HEK293 (cell line): ENCODE measurements at regions not wholly inside any gene's neighbourhood (a gene's known extent, or its start where the extent isn't known, plus 50 kb on each side); places are given as distances from the start of the nearest gene placed in this dataset.

Experiments
- CTCF ChIA-PET: fragments of 350-600 bp; formaldehyde crosslinking; extraction: SDS; loops from one replicate; lab custom pipeline; 2021; ENCODE audit warnings: antibody characterized with exemption; lab: Yijun Ruan, JAX
- POLR2A ChIA-PET: fragments of 300-600 bp; formaldehyde crosslinking; extraction: SDS; loops from one replicate; lab custom pipeline; 2020; ENCODE audit warnings: antibody characterized with exemption, inconsistent platforms; lab: Yijun Ruan, JAX
- H3K27ac ChIP-seq: fragments of 200-500 bp; sonication (Bioruptor generic); 2 replicates; pipeline ENCODE4 v1.5.1; 2014; ENCODE audit warnings: low read depth, low read length, control low read depth, inconsistent platforms; ENCODE audit errors: extremely low read depth
- H3K36me3 ChIP-seq, 2 experiments: fragments of 200-500 bp in 1 of 2; sonication (Bioruptor generic) in 1 of 2; 1 replicate in 1 of 2; 2 replicates in 1 of 2; pipeline ENCODE4 v1.5.1; 2014 to 2017; ENCODE audit warnings: inconsistent platforms in 2 of 2, low read length in 2 of 2; ENCODE audit not compliant: control insufficient read depth in 2 of 2, insufficient read depth in 1 of 2
- H3K4me1 ChIP-seq: fragments of 200-500 bp; sonication (Bioruptor generic); 2 replicates; pipeline ENCODE4 v1.5.1; 2014; ENCODE audit warnings: mild to moderate bottlenecking, low read length, inconsistent platforms; ENCODE audit not compliant: control insufficient read depth, insufficient read depth
- H3K4me3 ChIP-seq: 2 replicates; pipeline ENCODE4 v1.5.1; 2011; ENCODE audit warnings: low read depth, mild to moderate bottlenecking, control low read depth, low read length, moderate library complexity
- H3K9me3 ChIP-seq: fragments of 200-500 bp; sonication (Bioruptor generic); 2 replicates; pipeline ENCODE4 v1.5.1; 2014; ENCODE audit warnings: low read depth, low read length, inconsistent platforms; ENCODE audit not compliant: control insufficient read depth, insufficient read depth
- GLI4 ChIP-seq: fragments of 450-650 bp; formaldehyde crosslinking; IDR thresholded peaks from 2 replicates; pipeline ENCODE4 v1.5.1; 2016; ENCODE audit warnings: missing biosample characterization, missing genetic modification characterization
- PRDM1 ChIP-seq: fragments of 450-650 bp; formaldehyde crosslinking; IDR thresholded peaks from 2 replicates; pipeline ENCODE4; 2016; ENCODE audit warnings: missing biosample characterization, missing genetic modification characterization
- SP2 ChIP-seq: fragments of 450-650 bp; formaldehyde crosslinking; IDR thresholded peaks from 2 replicates; pipeline ENCODE4 v1.5.1; 2016; ENCODE audit warnings: missing biosample characterization, missing genetic modification characterization
- SP7 ChIP-seq: fragments of 450-650 bp; formaldehyde crosslinking; IDR thresholded peaks from 2 replicates; pipeline ENCODE4 v1.5.1; 2016; ENCODE audit warnings: missing biosample characterization, missing genetic modification characterization
- ZBTB17 ChIP-seq: fragments of 450-650 bp; formaldehyde crosslinking; IDR thresholded peaks from 2 replicates; pipeline ENCODE4 v1.5.1; 2016; ENCODE audit warnings: missing biosample characterization, missing genetic modification characterization
- ZFHX2 ChIP-seq: fragments of 450-650 bp; formaldehyde crosslinking; conservative IDR thresholded peaks from 2 replicates; pipeline ENCODE4 v1.5.1; 2016; ENCODE audit warnings: missing biosample characterization, missing genetic modification characterization
- ZFP3 ChIP-seq: fragments of 450-650 bp; formaldehyde crosslinking; IDR thresholded peaks from 2 replicates; pipeline ENCODE4 v1.5.1; 2016; ENCODE audit warnings: low read depth, missing biosample characterization, missing genetic modification characterization
- ZNF140 ChIP-seq: fragments of 450-650 bp; formaldehyde crosslinking; IDR thresholded peaks from 2 replicates; pipeline ENCODE4 v1.5.1; 2016; ENCODE audit warnings: missing biosample characterization, missing genetic modification characterization
- ZNF146 ChIP-seq: fragments of 450-650 bp; formaldehyde crosslinking; IDR thresholded peaks from 2 replicates; pipeline ENCODE4 v1.5.1; 2016; ENCODE audit warnings: missing biosample characterization, missing genetic modification characterization
- ZNF169 ChIP-seq: fragments of 450-650 bp; formaldehyde crosslinking; IDR thresholded peaks from 2 replicates; pipeline ENCODE4 v1.5.1; 2016; ENCODE audit warnings: missing biosample characterization, missing genetic modification characterization
- ZNF174 ChIP-seq: fragments of 450-650 bp; formaldehyde crosslinking; IDR thresholded peaks from 2 replicates; pipeline ENCODE4 v1.5.0; 2017; ENCODE audit warnings: missing biosample characterization, mild to moderate bottlenecking, missing genetic modification characterization
- ZNF2 ChIP-seq: fragments of 450-650 bp; formaldehyde crosslinking; IDR thresholded peaks from 2 replicates; pipeline ENCODE4 v1.5.1; 2016; ENCODE audit warnings: missing biosample characterization, missing genetic modification characterization
- ZNF335 ChIP-seq: fragments of 450-650 bp; formaldehyde crosslinking; conservative IDR thresholded peaks from 2 replicates; pipeline ENCODE4 v1.5.1; 2016; ENCODE audit warnings: missing biosample characterization, missing genetic modification characterization
- ZNF391 ChIP-seq: fragments of 450-650 bp; formaldehyde crosslinking; IDR thresholded peaks from 2 replicates; pipeline ENCODE4 v1.5.1; 2016; ENCODE audit warnings: low read depth, missing biosample characterization, missing genetic modification characterization, borderline replicate concordance
- ZNF426 ChIP-seq: fragments of 450-650 bp; formaldehyde crosslinking; IDR thresholded peaks from 2 replicates; pipeline ENCODE4 v1.5.1; 2017; ENCODE audit warnings: missing biosample characterization, missing genetic modification characterization, mild to moderate bottlenecking, inconsistent platforms, moderate library complexity
- ZNF501 ChIP-seq: fragments of 450-650 bp; formaldehyde crosslinking; IDR thresholded peaks from 2 replicates; pipeline ENCODE4 v1.5.1; 2016; ENCODE audit warnings: missing biosample characterization, missing genetic modification characterization
- ZNF555 ChIP-seq: fragments of 450-650 bp; formaldehyde crosslinking; conservative IDR thresholded peaks from 2 replicates; pipeline ENCODE4 v1.5.1; 2017; ENCODE audit warnings: missing biosample characterization, mild to moderate bottlenecking, missing genetic modification characterization, inconsistent platforms
- ZNF596 ChIP-seq: fragments of 450-650 bp; IDR thresholded peaks from 2 replicates; pipeline ENCODE4 v1.5.0; 2018; ENCODE audit warnings: missing biosample characterization, mild to moderate bottlenecking, missing genetic modification characterization, moderate library complexity
- ZNF610 ChIP-seq: fragments of 450-650 bp; formaldehyde crosslinking; IDR thresholded peaks from 2 replicates; pipeline ENCODE4 v1.5.1; 2016; ENCODE audit warnings: missing biosample characterization, missing genetic modification characterization, borderline replicate concordance
- ZNF670 ChIP-seq: fragments of 450-650 bp; formaldehyde crosslinking; IDR thresholded peaks from 2 replicates; pipeline ENCODE4 v1.5.1; 2016; ENCODE audit warnings: missing biosample characterization, missing genetic modification characterization, low read depth
- ZNF777 ChIP-seq: fragments of 450-650 bp; formaldehyde crosslinking; IDR thresholded peaks from 2 replicates; pipeline ENCODE4 v1.5.1; 2017; ENCODE audit warnings: missing biosample characterization, missing genetic modification characterization, borderline replicate concordance
- TF ChIP-seq, protein P1 (sequence below): fragments of 450-650 bp; IDR thresholded peaks from 2 replicates; pipeline ENCODE4 v1.5.1; 2018; ENCODE audit warnings: missing biosample characterization, mild to moderate bottlenecking, missing genetic modification characterization
- TF ChIP-seq, protein P2 (sequence below): fragments of 450-650 bp; formaldehyde crosslinking; IDR thresholded peaks from 2 replicates; pipeline ENCODE4 v1.5.1; 2017; ENCODE audit warnings: missing biosample characterization, missing genetic modification characterization
- TF ChIP-seq, protein P3 (sequence below): fragments of 450-650 bp; formaldehyde crosslinking; IDR thresholded peaks from 2 replicates; pipeline ENCODE4 v1.5.1; 2017; ENCODE audit warnings: missing biosample characterization, missing genetic modification characterization
- TF ChIP-seq, protein P4 (sequence below): fragments of 450-650 bp; formaldehyde crosslinking; IDR thresholded peaks from 2 replicates; pipeline ENCODE4 v1.5.0; 2017; ENCODE audit warnings: missing biosample characterization, missing genetic modification characterization, borderline replicate concordance

DNA sequence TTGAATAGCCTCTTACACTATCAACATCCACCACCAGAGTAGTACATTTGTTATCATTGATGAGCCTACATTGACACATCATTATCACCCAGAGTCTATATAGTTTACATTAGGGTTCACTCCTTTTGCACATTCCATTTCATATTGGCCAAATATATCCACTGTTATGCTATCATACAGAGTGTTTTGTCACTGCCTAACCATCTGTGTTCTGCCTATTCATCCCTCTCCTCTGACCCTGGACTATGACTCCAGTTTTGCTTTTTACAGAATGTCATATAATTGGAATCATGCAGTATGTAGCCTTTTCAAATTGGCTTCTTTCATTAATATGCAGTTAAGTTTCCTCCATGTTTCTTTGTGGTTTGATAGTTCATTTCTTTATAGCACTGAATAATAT lies 904.7 kb downstream of the TLE1 start:
- H3K9me3 ChIP-seq, result no peaks in the 10 kb centered on the region
- no peak for TF ChIP-seq ZNF426 (tag by site-specific recombination)
- TF ChIP-seq, all 188 proteins: peak for 0
- H3K4me1 ChIP-seq, result no peaks in the 10 kb centered on the region
- ChIA-PET CTCF (no interaction called here), POLR2A (no interaction called here)
- H3K36me3 ChIP-seq, result no peaks in the 10 kb centered on the region
- H3K27ac ChIP-seq, result no peak overlapping the region
- H3K4me3 ChIP-seq, result no peak overlapping the region

DNA sequence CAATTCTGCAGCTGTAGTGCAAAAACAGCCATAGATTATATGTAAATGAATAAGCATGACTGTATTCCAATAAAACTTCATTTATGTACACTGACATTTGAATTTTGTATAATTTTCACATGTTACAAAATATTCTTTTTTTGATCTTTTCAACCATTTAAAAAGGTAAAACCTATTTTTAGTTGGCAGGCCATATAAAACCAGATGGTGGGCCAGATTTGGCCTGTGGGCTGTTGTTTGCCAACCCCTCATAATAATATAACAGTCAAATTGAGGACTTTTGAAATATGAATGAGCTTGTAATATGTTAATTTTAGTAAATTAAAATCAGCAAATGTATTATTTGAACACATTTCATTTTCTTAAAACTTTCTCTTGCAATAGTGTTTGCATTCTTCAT lies 913.4 kb downstream of the TLE1 start:
- CTCF ChIA-PET, result interaction anchor here (0.6 kb wide), 1 partner anchor 76 kb away, joined by 4 read pairs; no protein-coding TSS in a partner anchor
- no peaks in the 10 kb centered on the region for H3K9me3 ChIP-seq
- H3K4me3 ChIP-seq, result no peak overlapping the region
- no peaks in the 10 kb centered on the region for H3K4me1 ChIP-seq
- H3K36me3 ChIP-seq, result no peaks in the 10 kb centered on the region
- TF ChIP-seq, protein P1, sequence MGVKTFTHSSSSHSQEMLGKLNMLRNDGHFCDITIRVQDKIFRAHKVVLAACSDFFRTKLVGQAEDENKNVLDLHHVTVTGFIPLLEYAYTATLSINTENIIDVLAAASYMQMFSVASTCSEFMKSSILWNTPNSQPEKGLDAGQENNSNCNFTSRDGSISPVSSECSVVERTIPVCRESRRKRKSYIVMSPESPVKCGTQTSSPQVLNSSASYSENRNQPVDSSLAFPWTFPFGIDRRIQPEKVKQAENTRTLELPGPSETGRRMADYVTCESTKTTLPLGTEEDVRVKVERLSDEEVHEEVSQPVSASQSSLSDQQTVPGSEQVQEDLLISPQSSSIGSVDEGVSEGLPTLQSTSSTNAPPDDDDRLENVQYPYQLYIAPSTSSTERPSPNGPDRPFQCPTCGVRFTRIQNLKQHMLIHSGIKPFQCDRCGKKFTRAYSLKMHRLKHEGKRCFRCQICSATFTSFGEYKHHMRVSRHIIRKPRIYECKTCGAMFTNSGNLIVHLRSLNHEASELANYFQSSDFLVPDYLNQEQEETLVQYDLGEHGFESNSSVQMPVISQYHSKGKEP (tag by site-specific recombination), result no peak
- TF ChIP-seq, protein P2, sequence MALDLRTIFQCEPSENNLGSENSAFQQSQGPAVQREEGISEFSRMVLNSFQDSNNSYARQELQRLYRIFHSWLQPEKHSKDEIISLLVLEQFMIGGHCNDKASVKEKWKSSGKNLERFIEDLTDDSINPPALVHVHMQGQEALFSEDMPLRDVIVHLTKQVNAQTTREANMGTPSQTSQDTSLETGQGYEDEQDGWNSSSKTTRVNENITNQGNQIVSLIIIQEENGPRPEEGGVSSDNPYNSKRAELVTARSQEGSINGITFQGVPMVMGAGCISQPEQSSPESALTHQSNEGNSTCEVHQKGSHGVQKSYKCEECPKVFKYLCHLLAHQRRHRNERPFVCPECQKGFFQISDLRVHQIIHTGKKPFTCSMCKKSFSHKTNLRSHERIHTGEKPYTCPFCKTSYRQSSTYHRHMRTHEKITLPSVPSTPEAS, result no peak
- TF ChIP-seq ZNF391 (tag by site-specific recombination), result no peak
- no peak for TF ChIP-seq ZNF174 (tag by site-specific recombination)
- no peak for TF ChIP-seq ZFP3 (tag by site-specific recombination)
- TF ChIP-seq GLI4 (tag by site-specific recombination), result no peak
- TF ChIP-seq, protein P3, sequence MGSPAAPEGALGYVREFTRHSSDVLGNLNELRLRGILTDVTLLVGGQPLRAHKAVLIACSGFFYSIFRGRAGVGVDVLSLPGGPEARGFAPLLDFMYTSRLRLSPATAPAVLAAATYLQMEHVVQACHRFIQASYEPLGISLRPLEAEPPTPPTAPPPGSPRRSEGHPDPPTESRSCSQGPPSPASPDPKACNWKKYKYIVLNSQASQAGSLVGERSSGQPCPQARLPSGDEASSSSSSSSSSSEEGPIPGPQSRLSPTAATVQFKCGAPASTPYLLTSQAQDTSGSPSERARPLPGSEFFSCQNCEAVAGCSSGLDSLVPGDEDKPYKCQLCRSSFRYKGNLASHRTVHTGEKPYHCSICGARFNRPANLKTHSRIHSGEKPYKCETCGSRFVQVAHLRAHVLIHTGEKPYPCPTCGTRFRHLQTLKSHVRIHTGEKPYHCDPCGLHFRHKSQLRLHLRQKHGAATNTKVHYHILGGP (tag by site-specific recombination), result no peak
- TF ChIP-seq ZNF146 (tag by site-specific recombination), result no peak
- no peak for TF ChIP-seq ZNF335 (tag by site-specific recombination)
- POLR2A ChIA-PET, result no interaction called here
- H3K27ac ChIP-seq, result no peak overlapping the region

DNA sequence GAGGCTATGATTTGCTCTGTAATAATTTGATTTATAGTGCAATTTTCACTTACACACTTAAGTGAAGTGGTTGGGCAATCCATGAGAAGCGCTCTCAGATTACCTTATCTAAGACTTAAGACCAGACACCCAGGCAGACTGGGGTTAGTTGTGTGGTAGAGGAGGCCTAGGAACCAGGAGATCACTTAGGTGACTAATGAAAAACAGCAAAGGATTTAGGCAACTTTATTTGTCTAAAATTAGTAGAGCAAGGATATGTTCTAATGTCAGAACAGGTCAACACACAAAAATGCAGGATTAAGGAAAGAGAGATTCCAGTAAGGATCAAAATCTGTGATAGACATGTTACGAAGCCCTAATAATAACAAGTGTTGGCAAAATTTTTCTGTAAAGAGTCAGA lies 913.8 kb downstream of the TLE1 start:
- ChIA-PET POLR2A (no interaction called here), CTCF (interaction anchor here (0.6 to 0.9 kb wide), 2 partner anchors 10 to 1646 kb away, joined by 3 to 4 read pairs; no protein-coding TSS in a partner anchor)
- no peak overlapping the region for H3K4me3 ChIP-seq
- H3K4me1 ChIP-seq, result no peaks in the 10 kb centered on the region
- H3K9me3 ChIP-seq, result no peaks in the 10 kb centered on the region
- H3K36me3 ChIP-seq, result no peaks in the 10 kb centered on the region
- H3K27ac ChIP-seq, result no peak overlapping the region
- TF ChIP-seq, protein P4, sequence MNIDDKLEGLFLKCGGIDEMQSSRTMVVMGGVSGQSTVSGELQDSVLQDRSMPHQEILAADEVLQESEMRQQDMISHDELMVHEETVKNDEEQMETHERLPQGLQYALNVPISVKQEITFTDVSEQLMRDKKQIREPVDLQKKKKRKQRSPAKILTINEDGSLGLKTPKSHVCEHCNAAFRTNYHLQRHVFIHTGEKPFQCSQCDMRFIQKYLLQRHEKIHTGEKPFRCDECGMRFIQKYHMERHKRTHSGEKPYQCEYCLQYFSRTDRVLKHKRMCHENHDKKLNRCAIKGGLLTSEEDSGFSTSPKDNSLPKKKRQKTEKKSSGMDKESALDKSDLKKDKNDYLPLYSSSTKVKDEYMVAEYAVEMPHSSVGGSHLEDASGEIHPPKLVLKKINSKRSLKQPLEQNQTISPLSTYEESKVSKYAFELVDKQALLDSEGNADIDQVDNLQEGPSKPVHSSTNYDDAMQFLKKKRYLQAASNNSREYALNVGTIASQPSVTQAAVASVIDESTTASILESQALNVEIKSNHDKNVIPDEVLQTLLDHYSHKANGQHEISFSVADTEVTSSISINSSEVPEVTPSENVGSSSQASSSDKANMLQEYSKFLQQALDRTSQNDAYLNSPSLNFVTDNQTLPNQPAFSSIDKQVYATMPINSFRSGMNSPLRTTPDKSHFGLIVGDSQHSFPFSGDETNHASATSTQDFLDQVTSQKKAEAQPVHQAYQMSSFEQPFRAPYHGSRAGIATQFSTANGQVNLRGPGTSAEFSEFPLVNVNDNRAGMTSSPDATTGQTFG, result no peak
- TF ChIP-seq ZNF2 (tag by site-specific recombination) (no peak), ZNF596 (tag by site-specific recombination) (no peak), ZNF777 (tag by site-specific recombination) (no peak), SP7 (tag by site-specific recombination) (no peak), ZFHX2 (tag by site-specific recombination) (no peak), ZBTB17 (tag by site-specific recombination) (no peak), SP2 (no peak), PRDM1 (no peak), ZNF610 (tag by site-specific recombination) (no peak), ZNF501 (tag by site-specific recombination) (no peak), ZNF140 (tag by site-specific recombination) (no peak), ZNF555 (no peak), ZNF670 (tag by site-specific recombination) (no peak), ZNF169 (no peak)
- TF ChIP-seq, protein P2, result no peak
